ENCODE measurements at regions not wholly inside any gene's neighbourhood (a gene's known extent, or its start where the extent isn't known, plus 50 kb on each side); places are given as distances from the start of the nearest gene placed in this dataset.

- TF ChIP-seq ESRRA (CRISPR knock-in tag; IDR thresholded peaks at IDR 0.05; ENCODE audit: low read depth) (no peak), CTCF (CRISPR knock-in tag; IDR thresholded peaks at IDR 0.05) (no peak), CREBL2 (CRISPR knock-in tag; IDR thresholded peaks at IDR 0.05; ENCODE audit: borderline replicate concordance) (no peak), ZNF282 (IDR thresholded peaks at IDR 0.05; ENCODE audit: partially characterized antibody) (no peak)
Measured at GRCh38 chr1:8153961-8154360, 127.9 kb upstream of the ERRFI1 start.
